ENCODE measurements at regions not wholly inside any gene's neighbourhood (a gene's known extent, or its start where the extent isn't known, plus 50 kb on each side); places are given as distances from the start of the nearest gene placed in this dataset.
"Not testable (repeated sequence)": the region's sequence is repeated elsewhere in the genome, so short reads cannot be mapped to it uniquely, and the experiment has no call there.

GRCh38 chr2:215830304-215830703, 183.0 kb downstream of the MREG start:
- H3K4me3 ChIP-seq (ENCODE audit: control insufficient read depth, low read depth, low read length): no peak overlapping the region
- TF ChIP-seq CTCF (IDR thresholded peaks at IDR 0.05; ENCODE audit: control insufficient read depth, insufficient read depth, low read depth, low read length, missing control alignments): no peak
- DNase-seq (ENCODE audit: low read depth): no peak

- TF ChIP-seq CTCF (IDR thresholded peaks at IDR 0.05; ENCODE audit: control insufficient read depth, insufficient read depth, low read depth, low read length, missing control alignments): no peak
- H3K4me3 ChIP-seq (ENCODE audit: control insufficient read depth, low read depth, low read length): no peak overlapping the region
- no peak for DNase-seq (ENCODE audit: low read depth)
These were observed 184.1 kb downstream of the MREG start for GRCh38 chr2:215829261-215829660.

GRCh38 chr2:215828528-215829184, 184.7 kb downstream of the MREG start:
- no peak for DNase-seq (ENCODE audit: low read depth)
- peak; percentile 67 for TF ChIP-seq CTCF (IDR thresholded peaks at IDR 0.05; ENCODE audit: control insufficient read depth, insufficient read depth, low read depth, low read length, missing control alignments)
- no peak overlapping the region for H3K4me3 ChIP-seq (ENCODE audit: control insufficient read depth, low read depth, low read length)

GRCh38 chr2:215826838-215827441, 186.4 kb downstream of the MREG start:
- no peak for DNase-seq (ENCODE audit: low read depth)
- TF ChIP-seq CTCF (IDR thresholded peaks at IDR 0.05; ENCODE audit: control insufficient read depth, insufficient read depth, low read depth, low read length, missing control alignments): no peak
- no peak overlapping the region for H3K4me3 ChIP-seq (ENCODE audit: control insufficient read depth, low read depth, low read length)

GRCh38 chr2:215826376-215826775, 187.0 kb downstream of the MREG start:
- no peak for TF ChIP-seq CTCF (IDR thresholded peaks at IDR 0.05; ENCODE audit: control insufficient read depth, insufficient read depth, low read depth, low read length, missing control alignments)
- no peak for DNase-seq (ENCODE audit: low read depth)
- no peak overlapping the region for H3K4me3 ChIP-seq (ENCODE audit: control insufficient read depth, low read depth, low read length)

- no peak for TF ChIP-seq CTCF (IDR thresholded peaks at IDR 0.05; ENCODE audit: control insufficient read depth, insufficient read depth, low read depth, low read length, missing control alignments)
- DNase-seq (ENCODE audit: low read depth): peak; percentile 66
- no peak overlapping the region for H3K4me3 ChIP-seq (ENCODE audit: control insufficient read depth, low read depth, low read length)
These were observed 187.6 kb downstream of the MREG start for GRCh38 chr2:215825707-215826106.

GRCh38 chr2:215821298-215821697, 192.1 kb downstream of the MREG start:
- H3K4me3 ChIP-seq (ENCODE audit: control insufficient read depth, low read depth, low read length); DNase-seq (ENCODE audit: low read depth): not testable (repeated sequence)

GRCh38 chr2:215819713-215820112, 193.6 kb downstream of the MREG start:
- not testable (repeated sequence) for H3K4me3 ChIP-seq (ENCODE audit: control insufficient read depth, low read depth, low read length); DNase-seq (ENCODE audit: low read depth)
